ENCODE measurements at regions not wholly inside any gene's neighbourhood (a gene's known extent, or its start where the extent isn't known, plus 50 kb on each side); places are given as distances from the start of the nearest gene placed in this dataset.
A peak's percentile ranks its signal among the peaks of the same experiment; 100 is the strongest.

DNA sequence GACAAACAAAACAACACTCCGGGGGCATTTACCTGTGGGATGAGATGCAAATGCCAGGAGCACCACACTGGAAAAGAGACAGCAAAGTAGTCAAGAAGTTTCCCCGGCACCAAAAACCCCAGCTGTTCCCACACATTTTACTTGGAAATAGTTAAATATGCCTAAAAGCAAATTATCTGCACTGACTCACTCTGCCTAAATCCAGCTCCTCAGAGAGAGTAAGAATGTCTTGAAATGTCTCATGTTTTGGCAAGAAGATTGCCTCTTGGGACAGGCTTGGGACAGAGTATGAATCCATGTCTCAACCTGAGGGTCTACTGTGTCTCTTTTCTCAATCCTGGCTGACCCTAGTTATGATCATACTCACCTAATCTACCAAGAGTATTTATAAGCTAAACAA, 87.5 kb upstream of the RIOK3 start:
- Histone ChIP-seq H3K56ac (ENCODE audit: low read length) (no peak overlapping the region), H3K79me1 (ENCODE audit: low read length) (no peaks in the 10 kb centered on the region), H2BK15ac (replicated peaks; ENCODE audit: low read depth) (no peak overlapping the region), H4K5ac (ENCODE audit: low read length) (no peak overlapping the region), H3K4me1 (ENCODE audit: control insufficient read depth, low read depth, low read length) (no peaks in the 10 kb centered on the region), H3K4ac (ENCODE audit: low read depth, low read length) (no peak overlapping the region), H3K27me3 (ENCODE audit: insufficient read depth, low read length, poor library complexity) (no peaks in the 10 kb centered on the region), H3K27ac (ENCODE audit: low read depth, low read length) (no peak overlapping the region), H3K23ac (ENCODE audit: low read length) (no peak overlapping the region), H3K18ac (ENCODE audit: low read length) (no peak overlapping the region), H3K4me3 (ENCODE audit: low read length) (no peak overlapping the region), H3K9ac (ENCODE audit: low read length) (no peak overlapping the region), H3K79me2 (ENCODE audit: control insufficient read depth, insufficient read depth, low read length) (no peaks in the 10 kb centered on the region), H4K8ac (ENCODE audit: low read depth, low read length) (no peak overlapping the region), H2AK5ac (ENCODE audit: low read length) (no peak overlapping the region), H3K36me3 (ENCODE audit: control insufficient read depth, insufficient read depth, low read length) (no peaks in the 10 kb centered on the region), H2BK5ac (ENCODE audit: low read length) (no peak overlapping the region), H3K4me2 (ENCODE audit: low read length) (no peak overlapping the region), H2BK120ac (ENCODE audit: low read depth, low read length) (no peak overlapping the region)
- WGBS (ENCODE audit: extremely low coverage, insufficient coverage, low lambda C conversion rate), result no CpG with 5 or more reads among the region's 2 CpGs
- no peak for DNase-seq

DNA sequence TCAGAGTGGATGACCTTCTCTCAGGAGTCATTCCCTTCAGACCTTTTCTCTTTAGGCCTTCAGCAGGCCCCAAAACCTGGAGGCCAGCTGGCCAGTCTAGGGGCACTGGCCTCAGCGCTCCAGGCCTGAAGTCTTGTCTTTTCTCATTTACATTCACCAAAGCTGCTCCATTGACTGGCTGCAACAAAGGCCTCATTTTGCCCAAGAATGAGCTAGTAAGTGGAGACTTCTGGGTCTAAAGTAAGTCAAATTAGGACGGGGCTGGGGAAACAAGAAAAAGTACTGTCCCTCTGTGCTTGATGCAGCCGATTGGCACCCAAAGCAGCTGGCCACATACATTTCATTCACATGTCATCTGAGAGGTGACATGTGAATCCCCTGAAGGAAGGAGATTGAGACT, 83.8 kb upstream of the RIOK3 start:
- H3K27ac ChIP-seq (ENCODE audit: low read depth, low read length), result no peak overlapping the region
- WGBS (ENCODE audit: extremely low coverage, insufficient coverage, low lambda C conversion rate), result no CpG with 5 or more reads among the region's 3 CpGs

DNA sequence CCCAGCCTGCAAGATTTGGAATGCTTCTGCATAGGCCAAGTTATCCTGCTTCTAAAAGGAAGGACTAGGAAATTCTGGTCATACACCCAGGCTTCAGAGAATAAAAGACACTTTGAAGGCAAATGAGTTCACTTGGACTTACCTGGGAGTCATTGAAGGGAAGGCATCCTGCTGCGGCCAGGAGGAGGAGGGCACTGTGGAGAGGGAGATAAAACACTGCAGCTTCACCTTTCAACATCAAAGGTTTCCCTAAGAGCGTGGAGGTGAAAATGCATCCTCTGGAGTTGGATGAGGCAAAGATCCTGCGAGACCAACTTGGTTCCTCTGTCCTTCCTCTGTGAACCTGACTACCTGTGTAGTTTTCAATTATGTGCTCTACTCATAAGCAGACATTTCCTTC, 79.5 kb upstream of the RIOK3 start:
- Histone ChIP-seq H4K8ac (ENCODE audit: low read depth, low read length) (no peak overlapping the region), H2BK15ac (replicated peaks; ENCODE audit: low read depth) (no peak overlapping the region), H2BK5ac (ENCODE audit: low read length) (no peak overlapping the region), H3K56ac (ENCODE audit: low read length) (no peak overlapping the region), H3K4me2 (ENCODE audit: low read length) (no peak overlapping the region), H3K9ac (ENCODE audit: low read length) (no peak overlapping the region), H3K4me3 (ENCODE audit: low read length) (no peak overlapping the region), H3K4ac (ENCODE audit: low read depth, low read length) (no peak overlapping the region), H3K36me3 (ENCODE audit: control insufficient read depth, insufficient read depth, low read length) (no peaks in the 10 kb centered on the region), H3K27ac (ENCODE audit: low read depth, low read length) (no peak overlapping the region), H3K27me3 (ENCODE audit: insufficient read depth, low read length, poor library complexity) (no peaks in the 10 kb centered on the region), H2AK5ac (ENCODE audit: low read length) (no peak overlapping the region), H3K18ac (ENCODE audit: low read length) (no peak overlapping the region), H3K4me1 (ENCODE audit: control insufficient read depth, low read depth, low read length) (no peaks in the 10 kb centered on the region), H3K79me1 (ENCODE audit: low read length) (no peaks in the 10 kb centered on the region), H2BK120ac (ENCODE audit: low read depth, low read length) (no peak overlapping the region), H4K5ac (ENCODE audit: low read length) (no peak overlapping the region), H3K23ac (ENCODE audit: low read length) (no peak overlapping the region), H3K79me2 (ENCODE audit: control insufficient read depth, insufficient read depth, low read length) (no peaks in the 10 kb centered on the region)
- WGBS (ENCODE audit: extremely low coverage, insufficient coverage, low lambda C conversion rate), result no CpG with 5 or more reads among the region's 3 CpGs
- DNase-seq, result no peak

More for the DNA sequence above, 83.8 kb upstream of the RIOK3 start:
- no peak overlapping the region for H2BK120ac ChIP-seq (ENCODE audit: low read depth, low read length)
- H3K4me2 ChIP-seq (ENCODE audit: low read length), result no peak overlapping the region
- no peaks in the 10 kb centered on the region for H3K4me1 ChIP-seq (ENCODE audit: control insufficient read depth, low read depth, low read length)
- DNase-seq, result no peak
- no peak overlapping the region for H2BK5ac ChIP-seq (ENCODE audit: low read length)
- H3K56ac ChIP-seq (ENCODE audit: low read length), result no peak overlapping the region
- no peak overlapping the region for H3K4me3 ChIP-seq (ENCODE audit: low read length)
- H4K8ac ChIP-seq (ENCODE audit: low read depth, low read length), result no peak overlapping the region
- no peaks in the 10 kb centered on the region for H3K27me3 ChIP-seq (ENCODE audit: insufficient read depth, low read length, poor library complexity)
- no peak overlapping the region for H2BK15ac ChIP-seq (replicated peaks; ENCODE audit: low read depth)
- H3K23ac ChIP-seq (ENCODE audit: low read length), result no peak overlapping the region
- H3K9ac ChIP-seq (ENCODE audit: low read length), result no peak overlapping the region
- H3K18ac ChIP-seq (ENCODE audit: low read length), result no peak overlapping the region
- H3K36me3 ChIP-seq (ENCODE audit: control insufficient read depth, insufficient read depth, low read length), result no peaks in the 10 kb centered on the region
- no peak overlapping the region for H4K5ac ChIP-seq (ENCODE audit: low read length)
- H2AK5ac ChIP-seq (ENCODE audit: low read length), result no peak overlapping the region
- H3K79me1 ChIP-seq (ENCODE audit: low read length), result no peaks in the 10 kb centered on the region
- no peak overlapping the region for H3K4ac ChIP-seq (ENCODE audit: low read depth, low read length)
- H3K79me2 ChIP-seq (ENCODE audit: control insufficient read depth, insufficient read depth, low read length), result no peaks in the 10 kb centered on the region

GRCh38 chr18:23377669-23378301, 75.3 kb upstream of the RIOK3 start:
- H2AK5ac ChIP-seq (ENCODE audit: low read length), result no peak overlapping the region
- no peaks in the 10 kb centered on the region for H3K4me1 ChIP-seq (ENCODE audit: control insufficient read depth, low read depth, low read length)
- no peak overlapping the region for H3K23ac ChIP-seq (ENCODE audit: low read length)
- H3K4me2 ChIP-seq (ENCODE audit: low read length), result no peak overlapping the region
- H2BK5ac ChIP-seq (ENCODE audit: low read length), result no peak overlapping the region
- H4K5ac ChIP-seq (ENCODE audit: low read length), result no peak overlapping the region
- no peaks in the 10 kb centered on the region for H3K27me3 ChIP-seq (ENCODE audit: insufficient read depth, low read length, poor library complexity)
- WGBS (ENCODE audit: extremely low coverage, insufficient coverage, low lambda C conversion rate), result no CpG with 5 or more reads among the region's 3 CpGs
- no peak overlapping the region for H3K4ac ChIP-seq (ENCODE audit: low read depth, low read length)
- DNase-seq, result peak; percentile 46
- no peak overlapping the region for H3K18ac ChIP-seq (ENCODE audit: low read length)
- no peak overlapping the region for H4K8ac ChIP-seq (ENCODE audit: low read depth, low read length)
- no peak overlapping the region for H3K27ac ChIP-seq (ENCODE audit: low read depth, low read length)
- H3K9ac ChIP-seq (ENCODE audit: low read length), result no peak overlapping the region
- H3K79me1 ChIP-seq (ENCODE audit: low read length), result no peaks in the 10 kb centered on the region
- no peaks in the 10 kb centered on the region for H3K36me3 ChIP-seq (ENCODE audit: control insufficient read depth, insufficient read depth, low read length)
- no peak overlapping the region for H3K56ac ChIP-seq (ENCODE audit: low read length)
- H3K4me3 ChIP-seq (ENCODE audit: low read length), result no peak overlapping the region
- H2BK120ac ChIP-seq (ENCODE audit: low read depth, low read length), result no peak overlapping the region
- H2BK15ac ChIP-seq (replicated peaks; ENCODE audit: low read depth), result no peak overlapping the region
- H3K79me2 ChIP-seq (ENCODE audit: control insufficient read depth, insufficient read depth, low read length), result no peaks in the 10 kb centered on the region

- Histone ChIP-seq H3K79me1 (ENCODE audit: low read length) (no peaks in the 10 kb centered on the region), H3K23ac (ENCODE audit: low read length) (no peak overlapping the region), H3K56ac (ENCODE audit: low read length) (no peak overlapping the region), H2AK5ac (ENCODE audit: low read length) (no peak overlapping the region), H2BK120ac (ENCODE audit: low read depth, low read length) (no peak overlapping the region), H4K8ac (ENCODE audit: low read depth, low read length) (no peak overlapping the region), H3K4me2 (ENCODE audit: low read length) (no peak overlapping the region), H3K9ac (ENCODE audit: low read length) (no peak overlapping the region), H3K27ac (ENCODE audit: low read depth, low read length) (no peak overlapping the region), H4K5ac (ENCODE audit: low read length) (no peak overlapping the region), H3K79me2 (ENCODE audit: control insufficient read depth, insufficient read depth, low read length) (no peaks in the 10 kb centered on the region), H3K4me1 (ENCODE audit: control insufficient read depth, low read depth, low read length) (no peaks in the 10 kb centered on the region), H3K18ac (ENCODE audit: low read length) (no peak overlapping the region), H3K4me3 (ENCODE audit: low read length) (no peak overlapping the region), H3K27me3 (ENCODE audit: insufficient read depth, low read length, poor library complexity) (no peaks in the 10 kb centered on the region), H2BK5ac (ENCODE audit: low read length) (no peak overlapping the region), H2BK15ac (replicated peaks; ENCODE audit: low read depth) (no peak overlapping the region), H3K4ac (ENCODE audit: low read depth, low read length) (no peak overlapping the region), H3K36me3 (ENCODE audit: control insufficient read depth, insufficient read depth, low read length) (no peaks in the 10 kb centered on the region)
- DNase-seq, result no peak
- WGBS (ENCODE audit: extremely low coverage, insufficient coverage, low lambda C conversion rate), result no CpG with 5 or more reads among the region's 2 CpGs
Measured at GRCh38 chr18:23378302-23378686, 74.8 kb upstream of the RIOK3 start.

GRCh38 chr18:23380001-23380550, 73.0 kb upstream of the RIOK3 start:
- DNase-seq, result peak; percentile 59
- Histone ChIP-seq H3K18ac (ENCODE audit: low read length) (no peak overlapping the region), H3K79me1 (ENCODE audit: low read length) (no peaks in the 10 kb centered on the region), H3K4me2 (ENCODE audit: low read length) (no peak overlapping the region), H2BK5ac (ENCODE audit: low read length) (no peak overlapping the region), H3K23ac (ENCODE audit: low read length) (no peak overlapping the region), H4K8ac (ENCODE audit: low read depth, low read length) (no peak overlapping the region), H3K4ac (ENCODE audit: low read depth, low read length) (no peak overlapping the region), H3K4me1 (ENCODE audit: control insufficient read depth, low read depth, low read length) (no peaks in the 10 kb centered on the region), H4K5ac (ENCODE audit: low read length) (no peak overlapping the region), H3K56ac (ENCODE audit: low read length) (peak overlapping the region; percentile 22), H3K9ac (ENCODE audit: low read length) (no peak overlapping the region), H2AK5ac (ENCODE audit: low read length) (no peak overlapping the region), H2BK15ac (replicated peaks; ENCODE audit: low read depth) (no peak overlapping the region), H3K27me3 (ENCODE audit: insufficient read depth, low read length, poor library complexity) (no peaks in the 10 kb centered on the region), H3K4me3 (ENCODE audit: low read length) (no peak overlapping the region), H3K27ac (ENCODE audit: low read depth, low read length) (no peak overlapping the region), H3K36me3 (ENCODE audit: control insufficient read depth, insufficient read depth, low read length) (no peaks in the 10 kb centered on the region), H2BK120ac (ENCODE audit: low read depth, low read length) (no peak overlapping the region), H3K79me2 (ENCODE audit: control insufficient read depth, insufficient read depth, low read length) (no peaks in the 10 kb centered on the region)
- no CpG with 5 or more reads among the region's 11 CpGs for WGBS (ENCODE audit: extremely low coverage, insufficient coverage, low lambda C conversion rate)

Data from mesendoderm (in vitro differentiated cells).